ENCODE measurements at regions not wholly inside any gene's neighbourhood (a gene's known extent, or its start where the extent isn't known, plus 50 kb on each side); places are given as distances from the start of the nearest gene placed in this dataset.

GRCh38 chr20:41837669-41838224 lies 219.6 kb upstream of the CHD6 start (continued):
- no peak for TF ChIP-seq ATF2 (CRISPR knock-in tag; IDR thresholded peaks at IDR 0.05; ENCODE audit: borderline replicate concordance, low read depth)
- no peak for TF ChIP-seq SP1 (CRISPR knock-in tag; conservative IDR thresholded peaks at IDR 0.05)
- no peak for TF ChIP-seq OVOL2 (CRISPR knock-in tag; IDR thresholded peaks at IDR 0.05; ENCODE audit: borderline replicate concordance)
- no peak for TF ChIP-seq ZNF281 (CRISPR knock-in tag; IDR thresholded peaks at IDR 0.05)
- TF ChIP-seq CREM (CRISPR knock-in tag; IDR thresholded peaks at IDR 0.05) = no peak

GRCh38 chr20:41833739-41834138 lies 215.6 kb upstream of the CHD6 start:
- ChIA-PET CTCF (no interaction called here), POLR2A (no interaction called here)
- no peaks in the 10 kb centered on the region; the same call in 1 of the 2 replicates for H3K27me3 Mint-ChIP-seq (ENCODE audit: low read depth)
- H3K4me1 Mint-ChIP-seq = peaks cover 8% of the 10 kb centered on the region
- no peak for DNase-seq (ENCODE audit: low spot score)
- H3K36me3 Mint-ChIP-seq = no peaks in the 10 kb centered on the region
- no peak for ATAC-seq
- H3K9me3 Mint-ChIP-seq = no peaks in the 10 kb centered on the region
- no peak overlapping the region for H3K4me3 Mint-ChIP-seq
- no peak for TF ChIP-seq ZNF512 (CRISPR knock-in tag; IDR thresholded peaks at IDR 0.05; ENCODE audit: borderline replicate concordance)
- TF ChIP-seq ZNF232 (CRISPR knock-in tag; IDR thresholded peaks at IDR 0.05) = no peak
- TF ChIP-seq ATF2 (CRISPR knock-in tag; IDR thresholded peaks at IDR 0.05; ENCODE audit: borderline replicate concordance, low read depth) = no peak
- no peak for TF ChIP-seq PRRX2 (CRISPR knock-in tag; IDR thresholded peaks at IDR 0.05)
- no peak for TF ChIP-seq SMAD3 (CRISPR knock-in tag; IDR thresholded peaks at IDR 0.05; ENCODE audit: borderline replicate concordance)
- TF ChIP-seq TP53 (CRISPR knock-in tag; IDR thresholded peaks at IDR 0.05) = no peak
- TF ChIP-seq ERG (CRISPR knock-in tag; IDR thresholded peaks at IDR 0.05) = no peak
- no peak for TF ChIP-seq GABPB1 (CRISPR knock-in tag; IDR thresholded peaks at IDR 0.05)
- TF ChIP-seq NR2C2 (CRISPR knock-in tag; IDR thresholded peaks at IDR 0.05) = no peak
- no peak for TF ChIP-seq IRF2 (CRISPR knock-in tag; IDR thresholded peaks at IDR 0.05; ENCODE audit: borderline replicate concordance, low read depth)
- TF ChIP-seq JAZF1 (CRISPR knock-in tag; IDR thresholded peaks at IDR 0.05) = no peak
- TF ChIP-seq SOX15 (CRISPR knock-in tag; IDR thresholded peaks at IDR 0.05) = no peak
- TF ChIP-seq CREB1 (CRISPR knock-in tag; IDR thresholded peaks at IDR 0.05) = no peak
- TF ChIP-seq GTF2I (CRISPR knock-in tag; conservative IDR thresholded peaks at IDR 0.05) = no peak
- TF ChIP-seq TEAD1 (CRISPR knock-in tag; IDR thresholded peaks at IDR 0.05) = no peak
- no peak overlapping the region for H3K27ac Mint-ChIP-seq
